ENCODE measurements at regions not wholly inside any gene's neighbourhood (a gene's known extent, or its start where the extent isn't known, plus 50 kb on each side); places are given as distances from the start of the nearest gene placed in this dataset.

DNA sequence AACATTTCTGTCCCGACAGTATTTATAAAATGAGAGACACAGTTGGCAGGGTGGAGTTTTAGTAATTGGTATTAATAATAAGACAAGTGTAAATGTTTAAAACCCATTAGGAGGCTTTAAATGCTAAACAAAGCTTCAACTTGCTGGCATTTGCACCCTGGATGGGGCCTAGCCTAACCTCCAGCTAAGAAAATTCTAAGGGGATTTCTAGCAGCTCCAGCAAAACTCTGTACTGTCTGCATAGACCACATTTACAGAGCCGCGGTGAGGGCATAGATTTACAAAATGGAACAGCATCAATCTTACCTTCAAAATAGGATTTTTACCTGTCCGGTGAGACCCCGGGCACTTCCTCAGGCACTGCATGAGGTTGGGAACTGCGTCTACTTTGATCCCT lies 113.9 kb upstream of the ANO1 start:
- TF ChIP-seq EZH2 (IDR thresholded peaks at IDR 0.05; ENCODE audit: borderline replicate concordance, low read length), result no peak
- TF ChIP-seq, protein P1, sequence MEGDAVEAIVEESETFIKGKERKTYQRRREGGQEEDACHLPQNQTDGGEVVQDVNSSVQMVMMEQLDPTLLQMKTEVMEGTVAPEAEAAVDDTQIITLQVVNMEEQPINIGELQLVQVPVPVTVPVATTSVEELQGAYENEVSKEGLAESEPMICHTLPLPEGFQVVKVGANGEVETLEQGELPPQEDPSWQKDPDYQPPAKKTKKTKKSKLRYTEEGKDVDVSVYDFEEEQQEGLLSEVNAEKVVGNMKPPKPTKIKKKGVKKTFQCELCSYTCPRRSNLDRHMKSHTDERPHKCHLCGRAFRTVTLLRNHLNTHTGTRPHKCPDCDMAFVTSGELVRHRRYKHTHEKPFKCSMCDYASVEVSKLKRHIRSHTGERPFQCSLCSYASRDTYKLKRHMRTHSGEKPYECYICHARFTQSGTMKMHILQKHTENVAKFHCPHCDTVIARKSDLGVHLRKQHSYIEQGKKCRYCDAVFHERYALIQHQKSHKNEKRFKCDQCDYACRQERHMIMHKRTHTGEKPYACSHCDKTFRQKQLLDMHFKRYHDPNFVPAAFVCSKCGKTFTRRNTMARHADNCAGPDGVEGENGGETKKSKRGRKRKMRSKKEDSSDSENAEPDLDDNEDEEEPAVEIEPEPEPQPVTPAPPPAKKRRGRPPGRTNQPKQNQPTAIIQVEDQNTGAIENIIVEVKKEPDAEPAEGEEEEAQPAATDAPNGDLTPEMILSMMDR (IDR thresholded peaks at IDR 0.05; ENCODE audit: low read length), result no peak
- no peak overlapping the region for H3K27ac ChIP-seq (ENCODE audit: low read depth, low read length, poor library complexity, severe bottlenecking)

DNA sequence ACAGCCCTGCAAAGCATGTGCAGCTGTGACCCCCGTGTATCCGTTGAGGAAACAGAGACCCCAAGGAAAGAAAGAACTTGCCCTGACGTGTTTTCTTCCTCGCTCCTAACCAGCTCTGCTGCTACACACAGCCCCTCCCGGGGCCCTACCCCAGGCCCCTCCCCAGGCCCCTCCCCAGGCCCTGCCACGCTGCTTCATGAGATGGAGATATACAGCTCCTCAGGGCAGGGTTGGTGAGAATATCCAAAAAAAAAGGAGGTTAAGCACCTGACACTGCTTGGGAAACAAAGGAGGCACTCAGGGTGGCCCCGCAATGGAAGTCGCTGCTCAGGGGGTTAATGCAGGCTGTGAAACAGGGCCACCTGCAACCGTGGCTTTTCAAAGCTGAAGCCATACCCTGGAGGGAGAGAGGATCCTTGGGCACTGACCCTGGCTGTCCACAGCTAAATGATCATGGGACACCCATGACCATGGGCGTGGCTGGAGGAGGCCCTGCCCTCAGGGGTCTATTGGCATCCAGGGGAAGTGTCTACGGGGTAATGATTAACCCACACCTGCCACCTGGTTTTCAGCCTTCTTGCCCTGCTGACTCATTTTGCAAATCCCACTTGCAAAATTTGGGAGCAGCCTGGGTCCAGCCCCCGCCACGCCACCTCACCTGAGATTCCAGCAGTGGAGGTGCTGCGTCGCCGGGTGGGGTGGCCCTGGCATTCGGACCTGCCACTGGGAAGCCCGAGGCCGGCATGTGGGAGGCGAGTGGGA lies 112.1 kb upstream of the ANO1 start:
- Histone ChIP-seq H4K20me1 (ENCODE audit: insufficient read depth, low read length) (no peaks in the 10 kb centered on the region), H3K9me3 (ENCODE audit: low read length) (no peaks in the 10 kb centered on the region), H3K27ac (ENCODE audit: low read depth, low read length, poor library complexity, severe bottlenecking) (no peak overlapping the region), H3K9ac (ENCODE audit: low read length) (no peak overlapping the region), H3K79me2 (ENCODE audit: insufficient read depth, low read length) (no peaks in the 10 kb centered on the region), H3K4me3 (ENCODE audit: low read depth, low read length, poor library complexity, severe bottlenecking) (no peak overlapping the region), H2AFZ (ENCODE audit: low read length) (no peak overlapping the region), H3K4me1 (ENCODE audit: insufficient read depth, low read length, severe bottlenecking) (no peaks in the 10 kb centered on the region), H3K27me3 (ENCODE audit: insufficient read depth, low read length) (no peaks in the 10 kb centered on the region; the same call in 1 of the 2 replicates), H3F3A (ENCODE audit: insufficient read depth, low read length) (no peaks in the 10 kb centered on the region), H3K9me2 (ENCODE audit: low read depth, low read length) (no peaks in the 10 kb centered on the region), H3K36me3 (ENCODE audit: insufficient read depth, low read length) (no peaks in the 10 kb centered on the region), H3K4me2 (ENCODE audit: low read length) (no peak overlapping the region)
- TF ChIP-seq EZH2 (IDR thresholded peaks at IDR 0.05; ENCODE audit: borderline replicate concordance, low read length), result no peak
- TF ChIP-seq, protein P1 (IDR thresholded peaks at IDR 0.05; ENCODE audit: low read length), result no peak

More for the DNA sequence above, 113.9 kb upstream of the ANO1 start:
- no peaks in the 10 kb centered on the region for H3K4me1 ChIP-seq (ENCODE audit: insufficient read depth, low read length, severe bottlenecking)
- H3K9ac ChIP-seq (ENCODE audit: low read length), result no peak overlapping the region
- H3K4me3 ChIP-seq (ENCODE audit: low read depth, low read length, poor library complexity, severe bottlenecking), result no peak overlapping the region
- no peak overlapping the region for H2AFZ ChIP-seq (ENCODE audit: low read length)
- H3K79me2 ChIP-seq (ENCODE audit: insufficient read depth, low read length), result no peaks in the 10 kb centered on the region
- no peaks in the 10 kb centered on the region for H3K27me3 ChIP-seq (ENCODE audit: insufficient read depth, low read length)
- no peaks in the 10 kb centered on the region for H3F3A ChIP-seq (ENCODE audit: insufficient read depth, low read length)
- H3K9me2 ChIP-seq (ENCODE audit: low read depth, low read length), result no peaks in the 10 kb centered on the region
- H3K4me2 ChIP-seq (ENCODE audit: low read length), result no peak overlapping the region
- H4K20me1 ChIP-seq (ENCODE audit: insufficient read depth, low read length), result no peaks in the 10 kb centered on the region
- no peaks in the 10 kb centered on the region for H3K36me3 ChIP-seq (ENCODE audit: insufficient read depth, low read length)
- H3K9me3 ChIP-seq (ENCODE audit: low read length), result no peaks in the 10 kb centered on the region

DNA sequence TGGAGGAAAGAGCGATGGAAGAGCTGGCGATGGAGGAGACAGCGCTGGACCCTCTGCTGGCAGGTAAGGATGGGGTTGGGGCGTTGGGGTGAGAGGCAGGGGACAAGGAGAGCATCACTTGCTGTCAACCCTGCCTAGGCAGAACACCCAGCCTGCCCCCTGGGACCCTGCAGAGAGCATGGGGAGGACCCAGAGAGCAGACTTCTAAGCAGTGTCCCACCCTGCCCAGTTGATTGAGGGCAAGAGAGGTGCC lies 111.6 kb upstream of the ANO1 start:
- no peaks in the 10 kb centered on the region for H4K20me1 ChIP-seq (ENCODE audit: insufficient read depth, low read length)
- no peak overlapping the region for H3K9ac ChIP-seq (ENCODE audit: low read length)
- no peaks in the 10 kb centered on the region for H3K36me3 ChIP-seq (ENCODE audit: insufficient read depth, low read length)
- TF ChIP-seq, protein P1 (IDR thresholded peaks at IDR 0.05; ENCODE audit: low read length), result no peak
- TF ChIP-seq EZH2 (IDR thresholded peaks at IDR 0.05; ENCODE audit: borderline replicate concordance, low read length), result no peak
- H3K79me2 ChIP-seq (ENCODE audit: insufficient read depth, low read length), result no peaks in the 10 kb centered on the region
- no peak overlapping the region for H3K4me3 ChIP-seq (ENCODE audit: low read depth, low read length, poor library complexity, severe bottlenecking)
- no peaks in the 10 kb centered on the region for H3K4me1 ChIP-seq (ENCODE audit: insufficient read depth, low read length, severe bottlenecking)
- H3K4me2 ChIP-seq (ENCODE audit: low read length), result no peak overlapping the region
- no peaks in the 10 kb centered on the region for H3K9me2 ChIP-seq (ENCODE audit: low read depth, low read length)
- H3K27me3 ChIP-seq (ENCODE audit: insufficient read depth, low read length), result no peaks in the 10 kb centered on the region; the same call in 1 of the 2 replicates
- no peaks in the 10 kb centered on the region for H3K9me3 ChIP-seq (ENCODE audit: low read length)
- H3F3A ChIP-seq (ENCODE audit: insufficient read depth, low read length), result no peaks in the 10 kb centered on the region
- H2AFZ ChIP-seq (ENCODE audit: low read length), result no peak overlapping the region
- no peak overlapping the region for H3K27ac ChIP-seq (ENCODE audit: low read depth, low read length, poor library complexity, severe bottlenecking)

Data from OCI-LY1 (cell line).